Endothelial cell (in vitro differentiated cells): ENCODE measurements at regions not wholly inside any gene's neighbourhood (a gene's known extent, or its start where the extent isn't known, plus 50 kb on each side); places are given as distances from the start of the nearest gene placed in this dataset.

Experiments used
- DNase-seq: peaks from one replicate; pipeline ENCODE4 v3.0.0; 2021; ENCODE audit warnings: low spot score
- H3K27ac Mint-ChIP-seq: one replicate; pipeline ENCODE4 v1.8.0; 2021; ENCODE audit warnings: mixed read lengths, inconsistent platforms; ENCODE audit not compliant: unreplicated experiment
- H3K27me3 Mint-ChIP-seq: one replicate; pipeline ENCODE4 v1.8.0; 2021; ENCODE audit warnings: mild to moderate bottlenecking, moderate library complexity, mixed read lengths, inconsistent platforms; ENCODE audit not compliant: unreplicated experiment
- H3K36me3 Mint-ChIP-seq: one replicate; pipeline ENCODE4 v1.8.0; 2021; ENCODE audit warnings: mild to moderate bottlenecking, low read depth, mixed read lengths, inconsistent platforms; ENCODE audit not compliant: unreplicated experiment
- H3K4me1 Mint-ChIP-seq: one replicate; pipeline ENCODE4 v1.8.0; 2021; ENCODE audit warnings: mild to moderate bottlenecking, mixed read lengths, inconsistent platforms; ENCODE audit not compliant: unreplicated experiment
- H3K4me3 Mint-ChIP-seq: one replicate; pipeline ENCODE4 v1.8.0; 2021; ENCODE audit warnings: mild to moderate bottlenecking, mixed read lengths, inconsistent platforms; ENCODE audit not compliant: unreplicated experiment
- H3K9me3 Mint-ChIP-seq: one replicate; pipeline ENCODE4 v1.8.0; 2021; ENCODE audit warnings: mixed read lengths, inconsistent platforms; ENCODE audit not compliant: unreplicated experiment
- CTCF ChIP-seq: fragments of 200-600 bp; sonication (generic); IDR thresholded peaks from one replicate; pipeline ENCODE4 v1.5.0; 2021; ENCODE audit warnings: antibody characterized with exemption; ENCODE audit not compliant: unreplicated experiment

- no peak overlapping the region for H3K27ac Mint-ChIP-seq
- no peak for TF ChIP-seq CTCF
- no peak for DNase-seq
- no peaks in the 10 kb centered on the region for H3K36me3 Mint-ChIP-seq
- no peaks in the 10 kb centered on the region for H3K9me3 Mint-ChIP-seq
- no peaks in the 10 kb centered on the region for H3K27me3 Mint-ChIP-seq
- H3K4me3 Mint-ChIP-seq = no peak overlapping the region
- peaks cover 3% of the 10 kb centered on the region for H3K4me1 Mint-ChIP-seq
Observed at GRCh38 chr9:108634672-108635462, 220.9 kb downstream of the ACTL7B start.

GRCh38 chr9:108634204-108634603 is 221.6 kb downstream of the ACTL7B start:
- DNase-seq = no peak
- Mint-ChIP-seq H3K4me3 (no peak overlapping the region), H3K27me3 (no peaks in the 10 kb centered on the region), H3K9me3 (no peaks in the 10 kb centered on the region), H3K36me3 (no peaks in the 10 kb centered on the region), H3K27ac (no peak overlapping the region), H3K4me1 (no peaks in the 10 kb centered on the region)
- no peak for TF ChIP-seq CTCF

GRCh38 chr9:108631496-108632285 is 224.1 kb downstream of the ACTL7B start:
- Mint-ChIP-seq H3K4me1 (no peaks in the 10 kb centered on the region), H3K27ac (no peak overlapping the region), H3K27me3 (no peaks in the 10 kb centered on the region), H3K9me3 (no peaks in the 10 kb centered on the region), H3K4me3 (no peak overlapping the region), H3K36me3 (no peaks in the 10 kb centered on the region)
- no peak for TF ChIP-seq CTCF
- DNase-seq = no peak

GRCh38 chr9:108628316-108628715 is 227.5 kb downstream of the ACTL7B start:
- Mint-ChIP-seq H3K9me3 (no peaks in the 10 kb centered on the region), H3K27ac (no peak overlapping the region), H3K4me1 (no peaks in the 10 kb centered on the region), H3K4me3 (no peak overlapping the region), H3K27me3 (no peaks in the 10 kb centered on the region), H3K36me3 (no peaks in the 10 kb centered on the region)
- DNase-seq = no peak
- no peak for TF ChIP-seq CTCF

- no peak for TF ChIP-seq CTCF
- Mint-ChIP-seq H3K27ac (no peak overlapping the region), H3K4me3 (no peak overlapping the region), H3K36me3 (no peaks in the 10 kb centered on the region), H3K9me3 (no peaks in the 10 kb centered on the region), H3K27me3 (no peaks in the 10 kb centered on the region), H3K4me1 (no peaks in the 10 kb centered on the region)
- DNase-seq = no peak
Observed at GRCh38 chr9:108626743-108627142, 229.0 kb downstream of the ACTL7B start.
